Stimulated activated CD4-positive, alpha-beta T cell treated with anti-CD3 and anti-CD28 coated beads, Interleukin-15, amount 100 ng/mL, for 24 hours (primary cell): ENCODE measurements at regions not wholly inside any gene's neighbourhood (a gene's known extent, or its start where the extent isn't known, plus 50 kb on each side); places are given as distances from the start of the nearest gene placed in this dataset.

Experiments used
- DNase-seq: peaks from one replicate; pipeline ENCODE4 v3.0.0-alpha.2; 2020

DNA sequence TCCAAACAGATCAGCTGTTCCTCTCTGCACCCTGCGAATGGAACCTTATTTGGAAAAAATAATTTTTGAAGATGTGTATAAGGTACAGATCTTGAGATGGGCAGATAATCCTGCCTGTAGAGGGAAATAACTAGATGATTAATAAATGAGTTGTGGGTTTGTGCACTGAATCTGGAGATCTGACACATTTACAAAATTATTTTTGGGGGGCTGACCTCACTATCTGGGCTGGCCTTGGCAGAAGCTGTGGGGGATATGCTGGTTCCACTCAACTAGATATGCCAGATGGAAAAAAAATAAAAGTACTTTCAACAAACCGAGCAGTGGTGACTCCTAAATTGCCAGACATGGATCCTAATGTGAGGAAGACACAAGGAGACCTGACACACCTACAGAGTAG is 552.2 kb upstream of the AMELY start:
- DNase-seq: no peak

DNA sequence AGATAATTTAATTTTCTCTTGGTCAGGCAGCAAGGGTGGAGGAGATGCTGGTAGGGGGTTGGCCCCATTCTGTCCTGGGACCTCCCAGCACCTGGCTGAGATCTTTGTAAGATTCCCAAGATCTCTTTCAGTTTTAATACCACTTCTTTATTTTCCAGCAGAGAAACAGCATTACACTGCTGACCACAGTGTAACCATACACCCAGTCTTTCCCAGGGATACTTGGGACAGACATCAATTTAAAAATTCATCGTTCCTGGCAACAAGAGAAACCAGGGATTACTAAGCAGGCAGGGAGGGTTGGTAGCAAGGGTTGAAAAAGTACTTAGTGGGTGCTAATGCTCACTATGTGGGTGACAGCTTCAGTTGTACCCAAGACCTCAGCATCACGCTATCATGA is 551.6 kb upstream of the AMELY start:
- no peak for DNase-seq

DNA sequence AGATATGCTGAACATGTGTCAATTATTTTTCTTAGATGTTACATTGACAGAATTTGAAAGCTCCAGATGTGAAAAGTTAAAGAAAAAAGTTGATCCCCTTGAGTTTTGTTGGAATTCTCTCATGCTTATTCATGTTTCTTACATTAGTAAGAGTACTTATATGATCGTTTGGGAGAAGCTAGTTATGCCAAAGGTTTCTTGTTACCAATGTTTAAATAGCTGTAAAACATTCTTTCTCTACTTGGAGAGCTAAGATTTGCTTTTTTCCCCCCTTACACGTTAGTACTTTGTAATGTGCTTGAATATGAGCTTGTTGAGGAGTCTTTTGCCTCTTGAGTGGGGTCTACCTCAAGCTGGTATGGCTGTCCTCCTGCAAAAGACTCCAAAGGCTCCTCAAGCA is 551.1 kb upstream of the AMELY start:
- no peak for DNase-seq

DNA sequence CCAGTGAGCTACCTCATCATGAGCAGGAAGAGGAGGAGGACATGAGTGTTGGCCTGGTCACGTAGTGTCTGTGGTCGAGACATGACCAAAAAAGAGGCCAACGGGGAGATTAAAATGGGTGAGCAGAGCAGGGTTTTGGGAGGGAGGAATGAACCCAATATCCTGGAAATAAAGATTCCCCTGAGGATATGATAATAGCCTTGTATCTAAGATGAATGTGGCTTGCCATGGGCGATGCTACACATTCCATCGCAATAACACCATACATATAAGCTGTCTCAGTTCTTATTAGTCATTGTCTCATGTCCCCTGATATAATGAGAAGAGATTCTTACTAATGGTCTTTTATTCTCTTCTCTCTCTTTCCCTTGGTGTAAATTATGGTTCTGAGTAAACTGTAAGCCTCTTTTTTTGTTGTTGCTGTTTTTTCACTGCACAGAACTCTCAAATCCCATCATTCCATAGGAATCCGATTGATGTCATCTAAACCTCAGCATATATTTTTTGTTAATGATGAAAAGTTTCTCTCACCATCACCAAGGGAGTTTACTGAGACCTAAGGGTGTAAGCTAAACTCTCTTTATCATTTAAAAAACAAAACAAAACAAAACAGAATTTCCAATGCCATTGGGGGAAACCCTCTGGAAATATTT is 550.4 kb upstream of the AMELY start:
- DNase-seq: no peak

DNA sequence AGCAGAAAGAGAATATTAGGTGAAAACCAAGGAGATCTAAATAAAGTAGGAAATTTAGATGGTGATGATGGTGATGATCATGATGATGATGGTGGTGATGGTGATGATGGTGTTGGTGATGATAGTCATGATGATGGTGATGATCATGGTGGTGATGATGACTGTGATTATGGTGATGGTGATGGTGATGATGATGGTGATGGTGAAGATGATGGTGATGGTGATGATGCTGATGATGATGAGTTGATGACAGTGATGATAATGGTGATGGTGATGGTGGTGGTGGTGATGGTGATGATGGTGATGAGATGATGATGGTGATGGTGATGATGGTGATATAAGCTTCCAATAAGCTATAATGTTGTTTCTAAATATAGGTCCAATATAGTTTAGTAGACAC is 548.2 kb upstream of the AMELY start:
- no peak for DNase-seq

DNA sequence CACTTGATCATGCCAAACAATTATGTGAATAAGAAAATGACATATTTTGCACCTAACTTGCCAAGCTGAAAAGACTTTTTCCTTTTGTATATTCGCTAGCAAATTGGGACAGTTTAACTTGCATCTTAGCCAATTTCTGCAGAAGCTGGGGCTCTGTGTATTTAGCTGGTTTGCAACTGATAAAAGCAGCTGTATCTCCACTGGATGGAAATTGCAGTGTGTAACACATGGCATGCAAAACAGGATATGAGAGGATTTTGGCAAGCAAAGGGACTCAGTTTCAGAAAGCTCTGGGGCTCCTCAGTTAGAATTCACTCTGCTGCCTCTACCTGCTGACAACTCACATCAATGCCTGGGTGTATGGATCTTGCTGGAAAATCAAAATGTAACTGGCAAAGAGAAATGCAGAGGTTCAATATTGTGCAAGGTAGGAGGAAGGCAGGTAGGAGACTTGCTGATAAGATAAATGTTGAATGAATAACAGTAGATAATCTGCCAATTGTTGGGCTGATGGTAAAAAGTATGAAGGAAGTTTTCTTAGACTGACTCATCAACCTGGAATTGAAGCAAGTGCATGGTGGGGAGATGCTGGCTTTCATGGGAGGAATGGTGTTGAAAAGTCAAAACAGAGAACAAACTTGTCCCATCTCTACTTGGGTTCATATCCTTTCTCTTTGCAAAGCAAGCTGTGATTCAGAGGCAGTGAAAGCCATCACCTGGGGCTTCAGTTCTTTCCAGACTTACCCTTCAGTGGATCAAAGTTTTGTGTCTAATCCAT is 546.9 kb upstream of the AMELY start:
- no peak for DNase-seq

DNA sequence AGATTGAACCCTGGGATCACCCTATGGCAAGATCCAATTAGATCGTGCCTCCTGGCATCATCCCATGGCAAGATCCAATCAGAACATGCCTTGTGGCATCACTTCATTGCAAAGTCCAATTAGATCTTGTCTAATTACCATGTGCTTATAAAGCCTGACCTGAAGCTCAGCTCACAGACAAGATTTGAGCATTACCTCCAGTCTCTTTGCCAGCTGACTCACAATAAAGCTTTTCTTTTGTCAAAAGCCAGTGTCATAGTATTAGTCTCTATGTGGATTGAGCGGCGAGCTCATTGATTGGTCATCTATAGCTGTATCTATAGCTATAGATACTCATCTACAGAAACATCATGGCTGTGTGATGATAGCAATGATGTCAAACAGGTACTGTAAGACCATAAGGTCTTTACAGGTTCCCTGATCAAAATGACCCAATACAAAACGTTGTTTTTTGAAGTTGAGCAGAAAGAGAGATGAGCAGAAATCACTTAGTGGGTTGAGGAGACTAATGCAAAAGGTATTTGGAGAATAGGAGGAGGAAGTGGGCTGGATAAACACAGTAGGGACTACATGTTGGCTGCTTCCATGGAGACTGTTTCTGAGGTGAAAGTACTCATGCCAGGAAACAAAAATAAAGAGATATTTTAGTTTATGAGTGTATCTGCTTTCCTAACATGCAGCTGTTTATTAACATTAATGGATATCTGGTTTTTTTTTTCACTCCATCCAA is 545.9 kb upstream of the AMELY start:
- DNase-seq: no peak

DNA sequence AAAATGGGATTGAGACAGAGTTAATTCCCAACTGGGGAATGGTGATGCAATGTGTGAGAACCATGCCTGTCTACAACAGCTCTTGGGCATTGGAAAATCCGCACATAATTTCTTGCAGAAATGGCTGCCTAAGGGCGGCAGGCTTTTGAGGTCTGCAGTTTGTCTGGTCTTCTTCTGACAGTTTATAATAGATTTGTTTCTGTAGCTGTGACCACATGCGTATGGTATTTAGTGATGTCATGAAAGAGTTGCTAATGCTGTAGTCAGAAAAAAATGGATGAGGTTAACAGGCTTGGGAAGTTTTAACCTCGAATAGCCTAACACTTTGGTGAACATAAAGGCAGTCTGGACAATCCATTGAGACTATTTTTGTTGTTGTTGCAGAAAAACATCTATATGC is 544.1 kb upstream of the AMELY start:
- DNase-seq: no peak

DNA sequence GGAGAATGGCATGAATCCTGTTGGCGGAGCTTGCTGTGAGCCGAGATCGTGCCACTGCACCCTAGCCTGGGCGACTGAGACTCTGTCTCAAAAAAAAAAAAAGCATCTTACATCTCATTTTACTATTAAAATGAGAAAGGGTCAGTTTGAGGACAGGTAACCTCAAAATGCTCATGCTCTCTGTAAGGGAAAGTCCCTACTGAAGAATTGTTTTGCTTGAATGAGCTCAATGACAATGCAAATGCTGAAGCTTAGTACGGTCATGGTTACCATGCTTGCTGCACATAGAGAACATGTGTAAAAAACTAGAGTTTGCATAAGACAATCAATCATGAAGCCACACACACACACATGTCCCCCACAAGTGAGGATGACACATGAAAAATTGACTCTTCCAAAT is 541.8 kb upstream of the AMELY start:
- DNase-seq: no peak

DNA sequence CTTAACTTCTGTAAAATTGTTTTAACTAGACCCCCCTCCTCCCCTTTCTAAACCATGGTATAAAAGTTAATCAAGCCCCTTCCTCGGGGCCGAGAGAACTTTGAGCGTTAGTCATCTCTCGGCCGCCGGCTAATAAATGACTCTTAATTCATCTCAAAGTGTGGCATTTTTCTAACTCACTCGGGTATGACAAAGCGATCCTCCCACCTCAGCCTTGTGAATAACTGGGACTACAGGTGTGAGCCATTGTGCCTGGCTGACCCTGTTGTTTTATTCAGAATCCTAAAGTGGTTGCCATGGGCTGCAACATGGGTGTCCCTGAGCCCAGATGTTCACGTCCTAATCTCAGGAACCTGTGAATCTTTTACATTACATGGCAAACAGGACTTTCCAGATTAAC is 540.7 kb upstream of the AMELY start:
- DNase-seq: no peak

DNA sequence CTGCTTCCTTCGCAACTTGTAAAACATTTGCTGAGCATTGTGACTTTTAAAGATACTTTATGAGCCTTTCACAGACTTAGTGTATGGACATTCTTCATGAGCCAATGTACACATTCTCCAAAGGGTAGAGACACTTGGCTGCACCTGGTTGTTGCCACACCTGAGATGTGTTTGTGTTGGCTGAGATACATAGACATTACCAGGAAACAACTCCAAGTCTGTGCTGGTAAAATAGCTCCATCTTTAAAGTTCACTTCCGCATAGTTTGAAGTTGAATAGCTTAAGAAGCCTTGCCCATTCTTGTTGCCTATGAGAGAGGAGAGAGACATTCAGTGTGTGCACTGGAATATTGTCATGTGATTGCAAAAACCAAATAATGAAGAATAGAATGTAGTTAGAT is 538.3 kb upstream of the AMELY start:
- DNase-seq: no peak

DNA sequence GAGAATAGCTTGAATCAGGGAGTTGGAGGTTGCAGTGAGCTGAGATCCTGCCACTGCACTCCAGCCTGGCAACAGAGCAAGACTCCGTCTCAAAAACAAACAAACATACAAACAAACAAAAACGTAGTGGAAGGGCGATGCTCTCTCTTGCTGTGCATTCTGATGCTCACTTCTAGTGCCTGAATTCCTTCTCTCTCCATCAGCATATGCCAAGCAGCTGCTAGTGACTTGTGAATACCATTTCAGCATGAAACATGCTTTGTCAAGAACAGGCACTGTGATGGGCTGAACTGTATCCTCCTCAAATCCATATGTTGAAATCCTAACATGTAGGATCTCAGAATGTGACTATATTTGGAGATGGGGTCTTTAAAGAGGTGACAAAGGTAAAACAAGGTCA is 537.1 kb upstream of the AMELY start:
- DNase-seq: no peak

DNA sequence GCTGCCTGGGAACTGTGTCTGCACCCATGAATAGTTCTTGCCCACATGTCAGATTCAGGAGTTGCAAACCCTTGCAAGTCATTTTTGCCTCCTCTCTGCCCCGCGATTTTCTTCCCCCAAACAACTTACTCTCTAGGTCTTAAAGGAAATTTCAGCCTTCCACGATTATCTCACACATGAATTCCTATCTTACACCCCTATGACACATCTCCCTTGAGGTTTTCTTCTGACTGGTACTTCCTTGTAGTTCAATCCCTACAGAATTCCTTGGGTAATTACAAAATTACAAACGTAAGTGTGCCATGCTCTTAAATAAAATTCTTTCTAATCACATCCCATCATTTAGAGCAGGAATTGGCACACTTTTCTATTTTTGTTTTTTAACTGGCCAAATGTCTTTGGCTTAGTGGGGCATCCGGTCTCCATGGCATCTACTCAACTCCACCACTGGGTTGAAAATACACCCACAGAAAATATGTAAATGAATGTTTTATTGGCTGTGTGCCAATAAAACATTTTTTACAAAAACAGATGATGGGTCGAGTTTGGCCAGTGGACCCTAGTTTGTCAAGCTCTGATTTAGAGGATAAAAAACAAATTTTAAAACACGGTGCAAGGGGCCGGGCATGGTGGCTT is 536.4 kb upstream of the AMELY start:
- no peak for DNase-seq

DNA sequence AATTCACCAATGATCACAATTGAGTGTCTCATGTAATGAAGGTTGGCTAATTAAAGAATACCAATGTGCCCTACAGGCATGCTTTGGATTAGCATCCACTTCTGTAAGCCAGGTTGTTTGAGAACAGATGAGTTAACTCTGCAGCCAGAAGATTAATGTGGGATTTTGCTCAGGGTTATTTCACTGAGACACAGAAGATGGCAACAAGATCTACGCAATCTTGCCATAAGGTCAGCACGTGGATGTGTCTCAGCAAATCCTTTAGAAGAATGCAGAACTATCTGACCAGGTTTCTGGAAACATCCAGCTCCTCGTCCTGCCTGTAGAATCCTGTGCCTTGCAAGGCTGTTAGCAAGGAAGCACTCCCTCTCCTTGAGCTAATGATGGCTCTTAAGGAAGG is 532.6 kb upstream of the AMELY start:
- no peak for DNase-seq

DNA sequence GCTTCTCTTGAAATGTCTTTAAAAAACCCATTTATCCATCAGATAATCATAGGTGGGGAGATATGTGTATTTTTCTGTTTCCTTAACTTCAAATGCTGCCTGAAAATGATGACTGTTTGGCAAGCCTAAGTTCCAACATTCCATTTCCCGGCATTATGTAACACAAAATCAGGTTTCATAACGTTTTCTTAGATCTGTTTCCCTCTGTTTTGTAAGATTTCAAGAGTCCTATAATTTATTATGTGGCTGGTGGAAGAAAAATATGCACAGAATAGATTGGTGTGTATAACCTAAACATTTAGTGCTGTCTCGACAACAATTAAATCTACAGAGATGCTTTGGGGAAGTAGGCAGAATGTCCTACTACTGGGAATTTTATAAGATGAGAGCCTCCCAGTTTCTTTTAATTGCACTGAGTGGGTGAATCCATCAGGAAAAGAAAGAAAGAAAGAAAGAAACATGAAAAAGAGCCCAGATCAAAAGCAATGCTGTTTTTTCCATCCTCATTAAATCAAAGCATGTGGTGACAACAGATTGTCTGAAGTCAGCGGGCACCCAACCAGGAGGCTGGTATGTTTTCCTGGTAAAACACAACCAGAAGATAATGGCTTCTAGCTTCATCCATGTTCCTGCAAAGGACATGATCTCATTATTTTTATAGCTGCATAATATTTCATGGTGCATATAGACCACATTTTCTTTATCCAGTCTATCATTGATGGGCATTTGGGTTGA is 529.4 kb upstream of the AMELY start:
- no peak for DNase-seq

DNA sequence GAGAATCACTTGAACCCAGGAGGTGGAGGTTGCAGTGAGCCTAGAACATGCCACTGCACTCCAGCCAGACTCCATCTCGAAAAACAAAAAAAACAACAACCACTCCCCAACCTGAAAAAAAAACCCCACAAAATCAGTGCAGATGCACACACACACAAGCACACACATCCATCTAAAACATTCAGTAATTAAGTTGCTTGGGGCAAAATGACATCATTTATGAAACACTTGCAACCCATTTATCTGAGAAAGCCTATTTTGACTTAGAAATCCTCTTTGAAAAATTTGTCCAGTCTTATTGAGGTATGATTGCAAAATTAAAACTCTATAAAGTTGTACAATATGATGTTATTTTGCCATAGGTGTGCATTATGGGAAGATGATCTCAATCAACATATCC is 525.5 kb upstream of the AMELY start:
- no peak for DNase-seq

DNA sequence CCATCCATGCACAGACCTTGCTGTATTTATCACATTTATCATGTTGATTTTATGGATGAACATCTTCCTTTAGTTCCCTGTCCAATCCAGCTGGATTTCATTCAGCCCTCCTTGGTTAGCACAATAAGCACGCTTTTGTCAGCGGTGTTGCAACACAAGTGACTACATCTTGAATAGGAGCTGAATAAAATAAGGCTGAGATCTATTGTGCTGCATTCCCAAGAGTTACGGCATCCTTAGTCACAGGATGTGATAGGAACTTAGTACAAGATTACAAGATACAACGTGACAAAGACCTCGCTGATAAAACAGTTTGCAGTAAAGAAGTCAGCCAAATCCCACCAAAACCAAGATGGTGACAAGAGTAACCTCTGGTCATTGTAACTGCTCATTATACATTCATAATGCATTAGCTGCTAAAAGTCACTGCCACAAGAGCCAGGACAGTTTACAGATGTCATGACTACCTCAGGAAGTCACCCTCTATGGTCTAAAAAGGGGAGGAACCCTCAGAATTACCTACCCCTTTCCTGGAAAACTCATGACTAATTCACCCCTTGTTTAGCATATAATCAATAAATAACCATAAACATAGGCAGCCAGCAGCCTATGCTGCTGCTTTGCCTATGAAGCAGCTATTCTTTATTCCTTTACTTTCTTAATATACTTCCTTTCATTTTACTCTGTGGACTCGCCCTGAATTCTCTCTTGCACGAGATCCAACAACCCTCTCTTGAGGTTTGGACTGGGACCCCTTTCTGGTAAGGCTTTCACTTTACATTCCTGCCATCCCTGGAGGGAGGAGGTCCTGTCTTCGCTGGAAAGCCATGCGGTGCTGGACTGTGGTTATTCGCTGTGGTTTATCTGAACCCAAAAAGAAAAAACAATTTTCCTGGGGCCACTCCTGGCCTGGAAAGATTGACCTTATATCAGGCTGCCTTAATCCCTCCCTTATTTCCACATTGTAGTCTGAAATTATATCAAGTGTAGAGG is 522.6 kb upstream of the AMELY start:
- DNase-seq: no peak

DNA sequence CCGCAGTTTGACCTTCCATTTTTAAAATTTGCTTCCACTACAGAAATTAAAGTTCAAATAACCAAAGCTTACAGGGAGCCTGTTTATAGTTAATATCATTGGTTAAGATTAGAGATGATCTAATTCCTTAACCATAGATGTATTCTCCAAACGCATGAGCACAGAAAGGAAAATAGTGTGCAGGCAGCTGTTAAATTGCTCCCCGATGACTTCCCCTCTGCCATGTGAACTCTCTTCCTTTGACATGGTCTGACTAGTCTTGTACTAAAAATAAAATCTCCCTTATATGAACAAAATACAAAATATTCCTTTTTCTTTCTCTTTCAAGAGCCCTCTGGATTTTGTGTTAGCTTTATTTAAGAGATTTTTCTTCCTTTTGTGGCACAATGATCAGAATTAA is 507.6 kb upstream of the AMELY start:
- no peak for DNase-seq

DNA sequence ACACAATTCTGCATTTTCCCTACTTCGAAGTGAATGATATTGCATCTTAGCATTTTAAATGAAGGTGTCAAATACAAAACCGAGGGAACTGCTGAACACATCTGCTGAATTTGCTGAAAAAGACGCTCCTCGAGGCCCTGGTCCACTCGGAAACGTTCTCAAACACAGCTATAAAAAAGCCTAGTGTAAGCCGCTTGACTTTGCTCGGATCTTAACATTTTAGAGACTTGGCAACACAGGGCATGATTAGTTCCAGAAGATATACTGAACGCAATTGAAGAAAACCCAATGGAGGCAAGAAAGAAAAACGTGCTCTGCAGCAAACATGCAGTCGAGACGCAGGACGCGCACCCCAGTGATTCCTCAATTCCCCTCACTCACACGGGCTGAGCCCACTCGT is 506.4 kb upstream of the AMELY start:
- no peak for DNase-seq

DNA sequence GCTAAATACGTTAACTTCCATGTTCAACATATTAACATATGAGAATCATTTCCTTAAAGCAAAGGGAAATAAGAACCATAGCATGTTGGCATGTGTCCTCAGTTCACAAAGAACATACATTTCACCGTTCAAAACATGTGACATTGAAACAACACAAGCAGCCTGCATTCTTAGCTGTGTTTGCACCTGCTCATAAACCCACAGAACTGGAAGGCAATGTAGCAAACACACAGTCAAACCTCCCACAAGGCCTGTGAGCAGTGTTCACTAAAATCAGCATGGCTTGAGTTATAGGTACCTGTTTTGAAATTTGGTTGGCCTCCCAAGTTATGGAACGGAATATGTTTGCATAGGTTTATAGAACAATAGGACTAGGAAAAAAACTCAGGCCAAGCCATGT is 504.9 kb upstream of the AMELY start:
- no peak for DNase-seq

DNA sequence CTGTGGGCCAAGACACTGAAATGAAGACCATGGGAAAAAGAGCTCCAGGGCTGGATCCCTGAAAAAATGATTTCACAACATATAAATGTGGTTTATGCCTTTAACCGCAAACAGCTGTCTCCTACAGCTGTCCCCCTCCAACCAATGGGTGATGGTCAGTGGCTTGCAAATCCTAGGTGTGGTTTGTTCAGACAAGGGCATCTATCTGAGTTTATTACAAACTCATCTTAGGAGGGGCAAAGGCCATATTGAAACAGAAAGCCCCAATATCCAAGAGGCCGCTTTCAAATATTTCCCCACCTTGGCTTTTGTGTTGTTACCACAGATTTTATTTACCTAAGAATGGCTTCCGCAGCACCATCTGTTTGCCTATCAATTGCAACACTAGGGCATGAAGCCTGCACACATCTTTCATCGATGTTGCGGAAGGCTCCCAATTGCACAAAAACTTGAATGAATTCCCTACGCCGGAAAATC is 503.6 kb upstream of the AMELY start:
- DNase-seq: no peak

DNA sequence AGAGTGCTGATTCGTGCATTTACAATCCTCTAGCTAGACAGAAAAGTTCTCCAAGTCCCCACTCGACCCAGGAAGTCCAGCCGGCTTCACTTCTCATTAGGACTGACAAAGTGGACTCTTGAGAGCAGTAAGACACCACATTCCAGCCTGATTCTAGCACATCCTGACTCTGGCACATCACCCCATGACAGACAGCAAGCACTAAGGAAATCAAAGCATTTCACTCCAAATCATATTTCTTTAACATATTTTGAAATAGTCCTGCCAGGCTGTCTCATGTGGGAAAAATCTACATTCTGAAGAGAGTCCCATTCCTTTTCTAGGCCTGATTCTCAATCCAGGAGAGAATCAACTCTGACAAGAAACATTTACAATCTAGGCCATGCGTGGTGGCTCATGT is 478.5 kb upstream of the AMELY start:
- no peak for DNase-seq
